Heart right ventricle (tissue), 16 donors: ENCODE measurements at regions not wholly inside any gene's neighbourhood (a gene's known extent, or its start where the extent isn't known, plus 50 kb on each side); places are given as distances from the start of the nearest gene placed in this dataset.

Source experiments
- ATAC-seq, 8 donors: fragments of 200-7000 bp; cut with Tn5 transposase; one replicate each; pipeline ENCODE4 v1.9.1; 2020; ENCODE audit warnings: mild to moderate bottlenecking in 8 of 8, moderate library complexity in 8 of 8, moderate number of reproducible peaks in 1 of 8
- DNase-seq, 2 donors: peaks; one replicate each; pipeline ENCODE4 v3.0.0-alpha.2; 2020
- H3K27ac ChIP-seq, 10 donors: fragments of 200-600 bp; sonication (generic) in 2 of 10; one replicate each; pipeline versions ENCODE4 v1.5.0 to v1.8.0; 2020 to 2022; ENCODE audit warnings: mild to moderate bottlenecking in 3 of 10
- H3K27me3 ChIP-seq, 7 donors: fragments of 200-600 bp; one replicate each; pipeline ENCODE4 v1.8.0; 2021 to 2022; ENCODE audit warnings: mild to moderate bottlenecking in 2 of 7
- H3K36me3 ChIP-seq, 9 donors: fragments of 200-600 bp; sonication (generic) in 1 of 9; one replicate each; pipeline versions ENCODE4 v1.5.0 to v1.8.0; 2020 to 2022; ENCODE audit warnings: mild to moderate bottlenecking in 2 of 9
- H3K4me1 ChIP-seq, 9 donors: fragments of 200-600 bp; sonication (generic) in 1 of 9; one replicate each; pipeline versions ENCODE4 v1.5.0 to v1.8.0; 2020 to 2022; ENCODE audit warnings: mild to moderate bottlenecking in 4 of 9
- H3K4me3 ChIP-seq, 10 donors: fragments of 200-600 bp; sonication (generic) in 2 of 10; one replicate each; pipeline versions ENCODE4 v1.5.0 to v1.8.0; 2020 to 2022; ENCODE audit warnings: mild to moderate bottlenecking in 7 of 10, moderate library complexity in 2 of 10
- H3K9me3 ChIP-seq, 11 donors: fragments of 200-600 bp in 10 of 11; sonication (generic) in 2 of 11; one replicate each; pipeline versions ENCODE4 v1.5.0 to v1.8.0; 2013 to 2022; ENCODE audit warnings: mild to moderate bottlenecking in 2 of 11, control low read depth in 1 of 11, moderate library complexity in 1 of 11
- CTCF ChIP-seq, 9 donors: fragments of 200-600 bp; sonication (generic) in 2 of 9; IDR thresholded peaks; one replicate each; pipeline versions ENCODE4 v1.5.0 to v1.8.0; 2021 to 2022; ENCODE audit warnings: antibody characterized with exemption in 9 of 9, mild to moderate bottlenecking in 5 of 9, moderate library complexity in 1 of 9
- WGBS, 2 donors: extraction: QIAGEN DNeasy Blood & Tissue Kit; methylation state at CpG; one replicate each; pipeline ENCODE4 v1.1.7; 2013; ENCODE audit warnings: inconsistent platforms in 1 of 2; 5-methylcytosine and 5-hydroxymethylcytosine counted together
- intact Hi-C, 10 donors: fragments of 100-400 bp; cut with DNase I; formaldehyde crosslinking; loops; one replicate each; pipeline versions ENCODE4 v1.11.1 to v1.14.2; 2022
- donor health status: Arrhythmogenic right ventricular cardiomyopathy.
- donor health status: ischemic (EF 13 %, LVEDD 7.1; RV severe dilation, severe dysfunction).
- donor health status: healthy with polysubstance abuse.
- donor health status: DM: no; HTN: yes; CAD: no.
- donor health status: DM: no; HTN: no; CAD: no.
- donor health status: ischemic (EF 25% LVEDD 6.9; RV normal size, moderate dysfunction).
- donor health status: ischemic (EF 25% LVEDD 5.7; RV mildly dilated, moderate dysfunction).
- donor health status: healthy.
- donor health status: DM: yes; HTN: yes; CAD: no.
- donor health status: Ischemic cardiomyopathy.
- donor health status: ischemic (EF 35%, LVEDD 5.7; RV mildly dilated, moderate dysfunction).
- donor health status: nonischemic (EF 11% LVEDD 7.7; RV severe dilation, severe dysfunction).
- donor health status: DM: yes; HTN: yes; CAD: no.
- donor health status: PGD.
- donor health status: ischemic (EF 29% LVEDD 5.4; RV normal size, mild dysfunction).
- donor health status: nonischemic (EF 23%, LVEDD 6.1; RV moderate dilation, normal function).

- no peak overlapping the region for H3K4me3 ChIP-seq
- no peaks in the 10 kb centered on the region for H3K9me3 ChIP-seq
- H3K27ac ChIP-seq = no peak overlapping the region
- H3K36me3 ChIP-seq = no peaks in the 10 kb centered on the region
- DNase-seq (no peak), ATAC-seq (no peak)
- H3K4me1 ChIP-seq = peaks cover 0 to 30% (median 5%) of the 10 kb centered on the region in 9 donors
- WGBS, 2 donors = 51 to 54% methylated on average over 1 of the region's 1 CpG
- TF ChIP-seq CTCF (IDR thresholded peaks at IDR 0.05) = no peak
- intact Hi-C loops = no loop called here
- H3K27me3 ChIP-seq = no peaks in the 10 kb centered on the region
These were observed 1167.1 kb upstream of the SEMA6A start for GRCh38 chr5:117741655-117742206.

GRCh38 chr5:117740268-117740667 is 1165.6 kb upstream of the SEMA6A start:
- H3K36me3 ChIP-seq = no peaks in the 10 kb centered on the region
- H3K27ac ChIP-seq = no peak overlapping the region
- no peaks in the 10 kb centered on the region for H3K9me3 ChIP-seq
- no peak for TF ChIP-seq CTCF (IDR thresholded peaks at IDR 0.05)
- no peak for ATAC-seq
- no peak for DNase-seq
- H3K4me1 ChIP-seq = peaks cover 0 to 30% (median 5%) of the 10 kb centered on the region in 9 donors
- H3K4me3 ChIP-seq = no peak overlapping the region
- intact Hi-C loops = no loop called here
- H3K27me3 ChIP-seq = no peaks in the 10 kb centered on the region

GRCh38 chr5:117738571-117738970 is 1163.9 kb upstream of the SEMA6A start:
- DNase-seq (no peak), ATAC-seq (no peak)
- 65 to 91% methylated on average over 3 of the region's 3 CpGs for WGBS, 2 donors
- Histone ChIP-seq H3K27me3 (no peaks in the 10 kb centered on the region), H3K4me3 (no peak overlapping the region), H3K36me3 (no peaks in the 10 kb centered on the region), H3K4me1 (peaks cover 0 to 30% (median 5%) of the 10 kb centered on the region in 9 donors), H3K9me3 (no peaks in the 10 kb centered on the region), H3K27ac (no peak overlapping the region)
- no peak for TF ChIP-seq CTCF (IDR thresholded peaks at IDR 0.05)
- intact Hi-C loops = no loop called here

- intact Hi-C loops = no loop called here
- no peak overlapping the region for H3K4me3 ChIP-seq
- no peak overlapping the region for H3K27ac ChIP-seq
- ATAC-seq (no peak), DNase-seq (no peak)
- 78 to 80% methylated on average over 2 of the region's 2 CpGs for WGBS, 2 donors
- H3K4me1 ChIP-seq = peaks cover 0 to 21% (median 5%) of the 10 kb centered on the region in 9 donors
- H3K27me3 ChIP-seq = no peaks in the 10 kb centered on the region
- TF ChIP-seq CTCF (IDR thresholded peaks at IDR 0.05) = no peak
- H3K9me3 ChIP-seq = no peaks in the 10 kb centered on the region
- H3K36me3 ChIP-seq = no peaks in the 10 kb centered on the region
These were observed 1162.1 kb upstream of the SEMA6A start for GRCh38 chr5:117736698-117737097.
